ENCODE measurements at regions not wholly inside any gene's neighbourhood (a gene's known extent, or its start where the extent isn't known, plus 50 kb on each side); places are given as distances from the start of the nearest gene placed in this dataset.
A peak's percentile ranks its signal among the peaks of the same experiment; 100 is the strongest.
"Not testable (repeated sequence)": the region's sequence is repeated elsewhere in the genome, so short reads cannot be mapped to it uniquely, and the experiment has no call there.

- no peaks in the 10 kb centered on the region for H3K9me3 ChIP-seq (replicated peaks)
- no peak overlapping the region for H3K27ac ChIP-seq (replicated peaks)
- no peak for TF ChIP-seq CTCF (IDR thresholded peaks at IDR 0.05; ENCODE audit: borderline replicate concordance)
- H3K36me3 ChIP-seq: no peaks in the 10 kb centered on the region
- no peak overlapping the region for H3K4me3 ChIP-seq
- intact Hi-C loops (cut with micrococcal nuclease): no loop called here
- H3K27me3 ChIP-seq (ENCODE audit: low read depth): no peaks in the 10 kb centered on the region
- H3K4me1 ChIP-seq: peaks cover 16% of the 10 kb centered on the region
- DNase-seq: no peak
Measured at GRCh38 chr15:88997531-88997930, 84.4 kb upstream of the MFGE8 start.

- Histone ChIP-seq H3K9me3 (replicated peaks) (no peaks in the 10 kb centered on the region), H3K36me3 (no peaks in the 10 kb centered on the region), H3K4me1 (peaks cover 30% of the 10 kb centered on the region), H3K4me3 (no peak overlapping the region), H3K27me3 (ENCODE audit: low read depth) (no peaks in the 10 kb centered on the region), H3K27ac (replicated peaks) (no peak overlapping the region)
- no peak for TF ChIP-seq CTCF (IDR thresholded peaks at IDR 0.05; ENCODE audit: borderline replicate concordance)
- no peak for DNase-seq
- intact Hi-C loops (cut with micrococcal nuclease): no loop called here
Measured at GRCh38 chr15:88998980-88999713, 86.0 kb upstream of the MFGE8 start.

GRCh38 chr15:89001708-89002275 is 86.5 kb upstream of the ABHD2 start:
- H3K27me3 ChIP-seq (ENCODE audit: low read depth); H3K36me3 ChIP-seq; DNase-seq; H3K9me3 ChIP-seq (replicated peaks); H3K4me3 ChIP-seq: not testable (repeated sequence)
- Histone ChIP-seq H3K27ac (replicated peaks) (peak overlapping the region; percentile 80), H3K4me1 (peaks cover 32% of the 10 kb centered on the region)
- intact Hi-C loops (cut with micrococcal nuclease): loop anchor here (5.0 kb wide), 1 partner anchor 99 kb away; no protein-coding TSS in a partner anchor

- no peak overlapping the region for H3K4me3 ChIP-seq
- H3K4me1 ChIP-seq: peaks cover 32% of the 10 kb centered on the region
- no peak for DNase-seq
- H3K9me3 ChIP-seq (replicated peaks): no peaks in the 10 kb centered on the region
- peak overlapping the region; percentile 80 for H3K27ac ChIP-seq (replicated peaks)
- intact Hi-C loops (cut with micrococcal nuclease): loop anchor here (5.0 kb wide), 1 partner anchor 100 kb away; no protein-coding TSS in a partner anchor
- H3K27me3 ChIP-seq (ENCODE audit: low read depth): no peaks in the 10 kb centered on the region
- H3K36me3 ChIP-seq: no peaks in the 10 kb centered on the region
- TF ChIP-seq CTCF (IDR thresholded peaks at IDR 0.05; ENCODE audit: borderline replicate concordance): no peak
Measured at GRCh38 chr15:89002281-89002761, 85.9 kb upstream of the ABHD2 start.

- no peak for DNase-seq
- Histone ChIP-seq H3K4me1 (peaks cover 32% of the 10 kb centered on the region), H3K9me3 (replicated peaks) (no peaks in the 10 kb centered on the region), H3K27ac (replicated peaks) (peak overlapping the region; percentile 80), H3K4me3 (no peak overlapping the region), H3K36me3 (no peaks in the 10 kb centered on the region), H3K27me3 (ENCODE audit: low read depth) (no peaks in the 10 kb centered on the region)
- intact Hi-C loops (cut with micrococcal nuclease): loop anchor here (5.0 kb wide), 1 partner anchor 101 kb away; no protein-coding TSS in a partner anchor
- TF ChIP-seq CTCF (IDR thresholded peaks at IDR 0.05; ENCODE audit: borderline replicate concordance): no peak
Measured at GRCh38 chr15:89002830-89003229, 85.4 kb upstream of the ABHD2 start.
